ENCODE measurements at regions not wholly inside any gene's neighbourhood (a gene's known extent, or its start where the extent isn't known, plus 50 kb on each side); places are given as distances from the start of the nearest gene placed in this dataset.

DNA sequence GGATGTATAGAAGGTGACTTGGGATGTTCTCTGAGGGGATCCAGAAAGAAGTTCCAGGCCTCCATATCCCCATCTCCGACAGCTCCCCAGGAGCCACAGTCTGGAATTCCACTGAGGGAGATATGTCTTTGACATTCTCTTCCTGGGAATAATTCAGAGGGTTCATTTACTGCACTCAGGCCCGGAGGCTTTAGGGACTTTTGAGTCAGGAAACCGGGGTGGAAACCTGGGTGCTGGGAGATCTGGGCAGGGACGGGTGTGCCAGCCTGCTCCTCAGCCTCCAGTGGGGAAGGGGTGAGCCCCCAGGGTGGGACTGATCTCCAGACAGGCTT lies 147.7 kb downstream of the SMAD6 start:
- TF ChIP-seq, protein P1, sequence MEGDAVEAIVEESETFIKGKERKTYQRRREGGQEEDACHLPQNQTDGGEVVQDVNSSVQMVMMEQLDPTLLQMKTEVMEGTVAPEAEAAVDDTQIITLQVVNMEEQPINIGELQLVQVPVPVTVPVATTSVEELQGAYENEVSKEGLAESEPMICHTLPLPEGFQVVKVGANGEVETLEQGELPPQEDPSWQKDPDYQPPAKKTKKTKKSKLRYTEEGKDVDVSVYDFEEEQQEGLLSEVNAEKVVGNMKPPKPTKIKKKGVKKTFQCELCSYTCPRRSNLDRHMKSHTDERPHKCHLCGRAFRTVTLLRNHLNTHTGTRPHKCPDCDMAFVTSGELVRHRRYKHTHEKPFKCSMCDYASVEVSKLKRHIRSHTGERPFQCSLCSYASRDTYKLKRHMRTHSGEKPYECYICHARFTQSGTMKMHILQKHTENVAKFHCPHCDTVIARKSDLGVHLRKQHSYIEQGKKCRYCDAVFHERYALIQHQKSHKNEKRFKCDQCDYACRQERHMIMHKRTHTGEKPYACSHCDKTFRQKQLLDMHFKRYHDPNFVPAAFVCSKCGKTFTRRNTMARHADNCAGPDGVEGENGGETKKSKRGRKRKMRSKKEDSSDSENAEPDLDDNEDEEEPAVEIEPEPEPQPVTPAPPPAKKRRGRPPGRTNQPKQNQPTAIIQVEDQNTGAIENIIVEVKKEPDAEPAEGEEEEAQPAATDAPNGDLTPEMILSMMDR (IDR thresholded peaks at IDR 0.05) = no peak
- TF ChIP-seq POLR2A (IDR thresholded peaks at IDR 0.05) = no peak
- no peak for TF ChIP-seq EP300 (IDR thresholded peaks at IDR 0.05)
- no peak for TF ChIP-seq POLR2AphosphoS5 (IDR thresholded peaks at IDR 0.05)
